Tibial artery (tissue), 4 donors: ENCODE measurements at regions not wholly inside any gene's neighbourhood (a gene's known extent, or its start where the extent isn't known, plus 50 kb on each side); places are given as distances from the start of the nearest gene placed in this dataset.

ENCODE experiments used
- DNase-seq, 2 donors: peaks; one replicate each; pipeline ENCODE4 v3.0.0-alpha.2; 2019
- H3K27ac ChIP-seq, 2 donors: fragments of 200-600 bp; sonication (generic) in 1 of 2; 1 replicate in 1 of 2; 2 replicates in 1 of 2; pipeline ENCODE4 v1.5.1; 2018 to 2019; ENCODE audit warnings: mild to moderate bottlenecking in 1 of 2
- H3K27me3 ChIP-seq, 2 donors: fragments of 200-600 bp; sonication (generic) in 1 of 2; one replicate each; pipeline versions ENCODE4 v1.5.1 to v1.6.0; 2016 to 2019
- H3K36me3 ChIP-seq, 3 donors: fragments of 200-600 bp; sonication (generic) in 2 of 3; one replicate each; pipeline ENCODE4 v1.5.1; 2016 to 2019; ENCODE audit warnings: mild to moderate bottlenecking in 2 of 3
- H3K4me1 ChIP-seq, 4 donors: fragments of 200-600 bp; sonication (generic) in 2 of 4; 1 replicate in 3 of 4; 2 replicates in 1 of 4; pipeline ENCODE4 v1.5.1; 2016 to 2019
- H3K4me3 ChIP-seq, 2 donors: fragments of 200-600 bp; sonication (generic) in 1 of 2; 1 replicate in 1 of 2; 2 replicates in 1 of 2; pipeline ENCODE4 v1.5.1; 2018 to 2019; ENCODE audit warnings: mild to moderate bottlenecking in 2 of 2
- H3K9me3 ChIP-seq, 3 donors: fragments of 200-600 bp; sonication (generic) in 1 of 3; one replicate each; pipeline ENCODE4 v1.5.1; 2016 to 2019
- CTCF ChIP-seq, 2 experiments: fragments of 200-600 bp in 1 of 2; fragments of 450-650 bp in 1 of 2; IDR thresholded peaks; one replicate each; pipeline ENCODE4 v1.5.1; 2017 to 2019; ENCODE audit warnings: antibody characterized with exemption in 2 of 2, mild to moderate bottlenecking in 1 of 2, moderate library complexity in 1 of 2
- intact Hi-C: fragments of 100-400 bp; cut with DNase I; formaldehyde crosslinking; loops from one replicate; pipeline ENCODE4 v1.15.0; 2023; ENCODE audit warnings: low total_unique reads

DNA sequence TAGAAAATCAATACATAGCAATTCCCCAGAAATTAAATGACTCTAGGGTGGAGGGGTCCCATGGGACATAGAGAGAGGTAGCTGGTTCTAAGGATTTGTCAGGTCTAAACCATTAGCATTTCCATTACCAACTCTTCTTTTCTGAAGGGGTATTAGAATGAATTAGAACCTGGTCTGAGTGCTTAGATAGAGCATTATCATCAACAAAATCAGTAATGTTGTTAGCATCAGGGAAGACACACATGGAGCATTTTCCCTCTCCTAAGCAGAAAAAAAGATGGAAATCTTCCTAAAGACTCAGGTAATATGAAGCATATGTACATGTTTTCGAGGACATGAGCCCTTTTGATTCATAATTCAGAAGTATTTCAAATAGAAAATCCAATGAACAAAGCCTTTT is 984.4 kb upstream of the NCAM2 start:
- H3K9me3 ChIP-seq, result no peaks in the 10 kb centered on the region
- no peak for DNase-seq
- no peaks in the 10 kb centered on the region for H3K27me3 ChIP-seq
- no peaks in the 10 kb centered on the region for H3K4me1 ChIP-seq
- intact Hi-C loops, result no loop called here
- H3K27ac ChIP-seq, result no peak overlapping the region
- TF ChIP-seq CTCF (IDR thresholded peaks at IDR 0.05), result no peak
- H3K36me3 ChIP-seq, result no peaks in the 10 kb centered on the region
- no peak overlapping the region for H3K4me3 ChIP-seq

GRCh38 chr21:20016435-20017005 is 981.7 kb upstream of the NCAM2 start:
- Histone ChIP-seq H3K27me3 (no peaks in the 10 kb centered on the region), H3K4me1 (no peaks in the 10 kb centered on the region), H3K36me3 (no peaks in the 10 kb centered on the region), H3K27ac (no peak overlapping the region), H3K4me3 (no peak overlapping the region), H3K9me3 (no peaks in the 10 kb centered on the region)
- no peak for TF ChIP-seq CTCF (IDR thresholded peaks at IDR 0.05)
- DNase-seq, result no peak
- intact Hi-C loops, result no loop called here

GRCh38 chr21:20020026-20020425 is 978.2 kb upstream of the NCAM2 start:
- Histone ChIP-seq H3K9me3 (no peaks in the 10 kb centered on the region), H3K36me3 (no peaks in the 10 kb centered on the region), H3K4me1 (no peaks in the 10 kb centered on the region), H3K27me3 (no peaks in the 10 kb centered on the region), H3K27ac (no peak overlapping the region), H3K4me3 (no peak overlapping the region)
- intact Hi-C loops, result no loop called here
- no peak for TF ChIP-seq CTCF (IDR thresholded peaks at IDR 0.05)
- no peak for DNase-seq

DNA sequence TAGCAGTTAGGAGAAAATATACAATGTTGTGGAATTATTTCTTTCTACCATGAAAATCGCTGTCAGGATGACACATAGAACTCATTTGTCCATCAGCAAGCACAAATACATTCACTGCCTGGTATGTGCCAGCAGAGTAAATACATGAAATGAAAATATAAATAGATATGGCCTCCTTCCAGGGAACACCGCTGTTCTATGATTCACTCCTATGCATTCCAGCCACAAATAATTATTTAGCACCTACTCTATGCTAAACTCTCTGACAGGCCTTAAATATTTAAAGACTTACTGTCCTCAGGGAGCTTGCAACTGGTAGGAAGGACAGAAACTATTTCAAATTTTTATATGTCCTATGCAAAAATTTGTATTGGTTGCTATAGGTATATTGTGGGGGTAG is 975.0 kb upstream of the NCAM2 start:
- TF ChIP-seq CTCF (IDR thresholded peaks at IDR 0.05), result no peak
- no peaks in the 10 kb centered on the region for H3K4me1 ChIP-seq

GRCh38 chr21:20024741-20025140 is 973.5 kb upstream of the NCAM2 start:
- no peaks in the 10 kb centered on the region for H3K4me1 ChIP-seq
- H3K4me3 ChIP-seq, result no peak overlapping the region
- H3K9me3 ChIP-seq, result no peaks in the 10 kb centered on the region
- H3K36me3 ChIP-seq, result no peaks in the 10 kb centered on the region
- H3K27ac ChIP-seq, result no peak overlapping the region
- intact Hi-C loops, result no loop called here
- no peaks in the 10 kb centered on the region for H3K27me3 ChIP-seq
- DNase-seq, result no peak
- no peak for TF ChIP-seq CTCF (IDR thresholded peaks at IDR 0.05)

More for the DNA sequence above, 975.0 kb upstream of the NCAM2 start:
- intact Hi-C loops, result no loop called here
- no peaks in the 10 kb centered on the region for H3K27me3 ChIP-seq
- no peaks in the 10 kb centered on the region for H3K9me3 ChIP-seq
- H3K27ac ChIP-seq, result no peak overlapping the region
- H3K36me3 ChIP-seq, result no peaks in the 10 kb centered on the region
- H3K4me3 ChIP-seq, result no peak overlapping the region
- DNase-seq, result no peak

DNA sequence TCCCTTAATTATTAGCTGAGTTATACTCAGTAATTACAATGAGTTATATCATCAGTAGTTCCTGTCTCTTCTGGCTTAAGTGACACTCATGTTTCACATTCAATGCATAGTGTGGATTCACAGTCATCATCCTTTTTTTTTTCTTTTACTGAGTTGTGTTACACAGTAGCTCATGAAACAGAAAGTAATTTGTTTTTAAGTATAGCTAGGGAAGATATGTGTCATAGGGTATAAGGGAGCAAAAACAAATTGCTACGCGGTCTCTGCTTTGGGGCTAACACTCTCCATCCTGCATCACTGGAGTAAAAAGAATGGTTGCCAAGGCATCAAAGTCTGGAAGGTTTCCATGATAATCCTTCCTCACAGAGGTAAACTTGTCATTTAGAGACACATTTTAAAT is 971.7 kb upstream of the NCAM2 start:
- Histone ChIP-seq H3K27me3 (no peaks in the 10 kb centered on the region), H3K36me3 (no peaks in the 10 kb centered on the region), H3K4me3 (no peak overlapping the region), H3K4me1 (no peaks in the 10 kb centered on the region), H3K9me3 (no peaks in the 10 kb centered on the region), H3K27ac (no peak overlapping the region)
- DNase-seq, result no peak
- no peak for TF ChIP-seq CTCF (IDR thresholded peaks at IDR 0.05)
- intact Hi-C loops, result no loop called here
